GM12864 (cell line): ENCODE measurements at regions not wholly inside any gene's neighbourhood (a gene's known extent, or its start where the extent isn't known, plus 50 kb on each side); places are given as distances from the start of the nearest gene placed in this dataset.
"Not testable (repeated sequence)": the region's sequence is repeated elsewhere in the genome, so short reads cannot be mapped to it uniquely, and the experiment has no call there.

Experiments
- DNase-seq: peaks from one replicate; pipeline ENCODE4 v3.0.0-alpha.2; 2011; ENCODE audit warnings: low read depth
- H3K4me3 ChIP-seq: 2 replicates; pipeline ENCODE4 v1.5.1; 2011; ENCODE audit warnings: mild to moderate bottlenecking, low read depth, low read length, control low read depth
- CTCF ChIP-seq: IDR thresholded peaks from 2 replicates; pipeline ENCODE4 v1.5.1; 2011; ENCODE audit warnings: low read depth, mild to moderate bottlenecking, moderate library complexity, low read length, control low read depth, inconsistent platforms; ENCODE audit errors: missing control alignments

- DNase-seq, result no peak
- no peak overlapping the region for H3K4me3 ChIP-seq
- no peak for TF ChIP-seq CTCF
These were observed 241.4 kb downstream of the BMP4 start for GRCh38 chr14:53715193-53715721.

- no peak overlapping the region for H3K4me3 ChIP-seq
- no peak for TF ChIP-seq CTCF
- DNase-seq, result no peak
These were observed 242.0 kb downstream of the BMP4 start for GRCh38 chr14:53714495-53715192.

- DNase-seq, result not testable (repeated sequence)
These were observed 243.7 kb downstream of the BMP4 start for GRCh38 chr14:53712901-53713300.

GRCh38 chr14:53711205-53711604, 245.4 kb downstream of the BMP4 start:
- H3K4me3 ChIP-seq, result no peak overlapping the region
- no peak for DNase-seq
- no peak for TF ChIP-seq CTCF

More at GRCh38 chr14:53712901-53713300, 243.7 kb downstream of the BMP4 start:
- not testable (repeated sequence) for H3K4me3 ChIP-seq

- no peak for DNase-seq
- no peak overlapping the region for H3K4me3 ChIP-seq
- no peak for TF ChIP-seq CTCF
These were observed 246.0 kb downstream of the BMP4 start for GRCh38 chr14:53710615-53711014.

GRCh38 chr14:53709381-53709780, 247.2 kb downstream of the BMP4 start:
- no peak overlapping the region for H3K4me3 ChIP-seq
- TF ChIP-seq CTCF, result no peak
- no peak for DNase-seq

- no peak for TF ChIP-seq CTCF
- H3K4me3 ChIP-seq, result no peak overlapping the region
- no peak for DNase-seq
These were observed 253.2 kb downstream of the BMP4 start for GRCh38 chr14:53703457-53703856.
